ENCODE measurements at regions not wholly inside any gene's neighbourhood (a gene's known extent, or its start where the extent isn't known, plus 50 kb on each side); places are given as distances from the start of the nearest gene placed in this dataset.

DNA sequence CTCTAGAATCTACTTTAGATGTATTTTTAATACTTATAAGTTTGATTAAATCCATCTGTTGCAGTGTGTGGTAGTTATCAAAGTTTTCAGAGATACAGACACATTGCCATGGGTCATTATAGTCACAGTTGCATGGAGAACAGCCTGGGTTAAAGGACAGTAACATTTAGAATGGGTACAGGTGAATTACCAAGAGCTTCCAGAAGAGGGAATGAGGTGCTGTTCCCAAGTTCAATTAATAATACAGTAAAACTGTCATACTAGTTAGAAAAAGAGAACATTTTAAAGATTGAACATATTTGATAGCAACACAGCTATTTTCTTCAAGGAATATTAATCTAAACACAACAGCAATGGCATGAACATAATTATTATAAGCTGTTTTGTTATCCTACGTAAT, 322.6 kb upstream of the SLC10A2 start:
- Histone ChIP-seq H2AFZ (replicated peaks; ENCODE audit: low read length, poor library complexity) (no peak overlapping the region), H3K79me1 (ENCODE audit: low read depth in 1 of 2, low read length in 2 of 2) (no peaks in the 10 kb centered on the region), H3K4me2 (ENCODE audit: low read depth, low read length) (no peak overlapping the region), H3K18ac (ENCODE audit: low read depth, low read length) (no peak overlapping the region), H2BK15ac (ENCODE audit: low read depth, low read length) (no peak overlapping the region), H4K20me1 (ENCODE audit: insufficient read depth, low read length) (no peaks in the 10 kb centered on the region), H2BK5ac (ENCODE audit: low read depth, low read length, poor library complexity, severe bottlenecking) (no peak overlapping the region), H3K9ac (ENCODE audit: low read depth, low read length) (no peak overlapping the region), H4K8ac (ENCODE audit: low read depth in 2 of 2, low read length in 2 of 2) (no peak overlapping the region), H2AK5ac (ENCODE audit: low read depth, low read length) (no peak overlapping the region), H3K4me3 (ENCODE audit: insufficient read depth, low read depth, low read length) (no peak overlapping the region), H3K36me3 (ENCODE audit: control insufficient read depth, insufficient read depth, low read length) (no peaks in the 10 kb centered on the region), H4K91ac (ENCODE audit: insufficient read depth, low read depth, low read length) (no peak overlapping the region), H3K9me3 (ENCODE audit: control insufficient read depth, insufficient read depth, low read length) (peaks cover 20% of the 10 kb centered on the region), H4K5ac (ENCODE audit: low read depth, low read length) (no peak overlapping the region), H3K4ac (ENCODE audit: low read depth, low read length) (no peak overlapping the region), H3K56ac (ENCODE audit: extremely low read depth, insufficient read depth, low read length) (no peak overlapping the region), H2AK9ac (replicated peaks; ENCODE audit: low read depth, low read length, poor library complexity) (no peak overlapping the region), H2BK20ac (ENCODE audit: low read depth, low read length) (no peak overlapping the region), H3K27ac (ENCODE audit: insufficient read depth, low read length) (no peak overlapping the region), H3K4me1 (ENCODE audit: control insufficient read depth, insufficient read depth, low read length) (no peaks in the 10 kb centered on the region), H3K27me3 (ENCODE audit: control insufficient read depth, insufficient read depth, low read length) (no peaks in the 10 kb centered on the region), H2BK120ac (ENCODE audit: low read depth, low read length) (no peak overlapping the region), H3K9me1 (ENCODE audit: insufficient read depth, low read length) (no peaks in the 10 kb centered on the region), H3K14ac (replicated peaks; ENCODE audit: low read depth, low read length) (no peak overlapping the region), H3K23ac (ENCODE audit: low read depth, low read length) (no peak overlapping the region)
- WGBS, 2 experiments (ENCODE audit: extremely low coverage in 2 of 2, insufficient read length in 1 of 2) = no CpG with 5 or more reads among the region's 1 CpG
- in situ Hi-C loops (cut with MboI; ENCODE audit: low sequenced_read_pairs) = no loop called here
- dilution Hi-C loops (cut with HindIII; ENCODE audit: low sequenced_read_pairs, unreplicated experiment) = no loop called here
- intact Hi-C loops (cut with micrococcal nuclease) = no loop called here
- POLR2A ChIA-PET (ENCODE audit: unreplicated experiment) = no interaction called here
- TF ChIP-seq, protein P1, sequence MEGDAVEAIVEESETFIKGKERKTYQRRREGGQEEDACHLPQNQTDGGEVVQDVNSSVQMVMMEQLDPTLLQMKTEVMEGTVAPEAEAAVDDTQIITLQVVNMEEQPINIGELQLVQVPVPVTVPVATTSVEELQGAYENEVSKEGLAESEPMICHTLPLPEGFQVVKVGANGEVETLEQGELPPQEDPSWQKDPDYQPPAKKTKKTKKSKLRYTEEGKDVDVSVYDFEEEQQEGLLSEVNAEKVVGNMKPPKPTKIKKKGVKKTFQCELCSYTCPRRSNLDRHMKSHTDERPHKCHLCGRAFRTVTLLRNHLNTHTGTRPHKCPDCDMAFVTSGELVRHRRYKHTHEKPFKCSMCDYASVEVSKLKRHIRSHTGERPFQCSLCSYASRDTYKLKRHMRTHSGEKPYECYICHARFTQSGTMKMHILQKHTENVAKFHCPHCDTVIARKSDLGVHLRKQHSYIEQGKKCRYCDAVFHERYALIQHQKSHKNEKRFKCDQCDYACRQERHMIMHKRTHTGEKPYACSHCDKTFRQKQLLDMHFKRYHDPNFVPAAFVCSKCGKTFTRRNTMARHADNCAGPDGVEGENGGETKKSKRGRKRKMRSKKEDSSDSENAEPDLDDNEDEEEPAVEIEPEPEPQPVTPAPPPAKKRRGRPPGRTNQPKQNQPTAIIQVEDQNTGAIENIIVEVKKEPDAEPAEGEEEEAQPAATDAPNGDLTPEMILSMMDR (conservative IDR thresholded peaks at IDR 0.05; ENCODE audit: low read depth, low read length) = no peak
- CTCF ChIA-PET = no interaction called here
- BruUV-seq (replicated peaks) = no TSS peak
- DNase-seq = no peak
- no peak for ATAC-seq (ENCODE audit: low read depth)

All from IMR-90 (cell line).